ENCODE measurements at regions not wholly inside any gene's neighbourhood (a gene's known extent, or its start where the extent isn't known, plus 50 kb on each side); places are given as distances from the start of the nearest gene placed in this dataset.

DNA sequence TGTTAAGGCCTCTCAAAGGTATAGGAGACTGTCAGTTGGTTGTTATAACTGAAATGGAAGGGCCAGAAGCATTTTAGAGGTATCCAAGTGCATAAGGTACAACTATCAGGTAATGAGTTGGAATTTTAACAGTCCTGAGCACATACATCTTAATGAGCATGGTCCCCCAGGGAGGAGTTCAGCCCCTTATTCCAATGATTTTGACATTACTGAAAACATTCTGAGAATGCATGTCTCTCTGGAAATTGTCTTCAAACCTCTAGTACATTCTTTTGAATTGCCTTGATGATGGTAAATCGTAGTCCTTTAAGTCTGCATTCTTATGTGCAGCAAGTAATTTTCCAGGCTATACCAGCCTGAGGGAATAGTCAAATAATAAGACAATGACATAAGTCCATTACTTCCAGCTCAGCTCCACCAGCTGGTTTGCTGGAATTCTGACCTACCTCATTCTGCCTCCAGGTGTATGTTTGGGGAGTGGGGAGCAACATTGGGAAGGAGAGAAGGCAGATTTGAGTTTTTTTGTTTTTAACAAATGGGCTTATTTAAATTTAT, 239.2 kb downstream of the MSRB3 start:
- Histone ChIP-seq H3K36me3 (ENCODE audit: control insufficient read depth in 1 of 2, insufficient read depth in 2 of 2, low read length in 1 of 2) (no peaks in the 10 kb centered on the region), H3K27ac (ENCODE audit: low read depth in 1 of 2, low read length in 2 of 2) (no peak overlapping the region), H3K27me3 (ENCODE audit: control insufficient read depth in 1 of 2, insufficient read depth in 2 of 2, low read length in 1 of 2) (no peaks in the 10 kb centered on the region), H3K4me3 (ENCODE audit: low read length in 2 of 2) (no peak overlapping the region), H3K4me1 (ENCODE audit: control insufficient read depth in 1 of 2, insufficient read depth in 2 of 2, low read length in 2 of 2) (no peaks in the 10 kb centered on the region), H3K9me3 (ENCODE audit: control insufficient read depth, low read length) (peaks cover 1% of the 10 kb centered on the region)
- no peak for ATAC-seq (ENCODE audit: low FRiP score)
- intact Hi-C loops (cut with DNase I) = no loop called here
- DNase-seq = no peak
- WGBS, 2 donors = 98 to 99% methylated on average over 1 of the region's 1 CpG

DNA sequence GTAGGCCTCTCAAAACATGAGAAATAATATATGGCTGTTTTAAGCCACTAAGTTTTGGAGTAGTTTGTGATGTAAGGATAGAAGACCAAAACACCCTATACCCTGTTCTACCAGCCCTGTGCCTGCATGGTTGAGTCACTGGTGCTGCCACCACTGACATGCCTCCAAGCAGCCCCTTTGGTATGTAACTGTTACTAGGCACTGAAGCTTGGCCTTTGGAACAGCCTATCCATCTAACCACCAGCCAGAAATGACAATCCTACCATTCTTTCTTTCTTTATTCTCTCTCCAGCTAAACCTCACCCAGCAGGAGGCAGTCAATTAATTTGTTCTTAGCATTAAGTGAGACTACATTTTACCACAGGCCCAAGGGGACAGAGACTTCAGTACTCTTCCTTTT, 240.3 kb downstream of the MSRB3 start:
- no peaks in the 10 kb centered on the region for H3K27me3 ChIP-seq (ENCODE audit: control insufficient read depth in 1 of 2, insufficient read depth in 2 of 2, low read length in 1 of 2)
- H3K36me3 ChIP-seq (ENCODE audit: control insufficient read depth in 1 of 2, insufficient read depth in 2 of 2, low read length in 1 of 2) = no peaks in the 10 kb centered on the region
- H3K4me1 ChIP-seq (ENCODE audit: control insufficient read depth in 1 of 2, insufficient read depth in 2 of 2, low read length in 2 of 2) = no peaks in the 10 kb centered on the region
- peaks cover 1% of the 10 kb centered on the region for H3K9me3 ChIP-seq (ENCODE audit: control insufficient read depth, low read length)
- no peak overlapping the region for H3K27ac ChIP-seq (ENCODE audit: low read depth in 1 of 2, low read length in 2 of 2)
- ATAC-seq (ENCODE audit: low FRiP score) (no peak), DNase-seq (no peak)
- intact Hi-C loops (cut with DNase I) = no loop called here
- H3K4me3 ChIP-seq (ENCODE audit: low read length in 2 of 2) = no peak overlapping the region

DNA sequence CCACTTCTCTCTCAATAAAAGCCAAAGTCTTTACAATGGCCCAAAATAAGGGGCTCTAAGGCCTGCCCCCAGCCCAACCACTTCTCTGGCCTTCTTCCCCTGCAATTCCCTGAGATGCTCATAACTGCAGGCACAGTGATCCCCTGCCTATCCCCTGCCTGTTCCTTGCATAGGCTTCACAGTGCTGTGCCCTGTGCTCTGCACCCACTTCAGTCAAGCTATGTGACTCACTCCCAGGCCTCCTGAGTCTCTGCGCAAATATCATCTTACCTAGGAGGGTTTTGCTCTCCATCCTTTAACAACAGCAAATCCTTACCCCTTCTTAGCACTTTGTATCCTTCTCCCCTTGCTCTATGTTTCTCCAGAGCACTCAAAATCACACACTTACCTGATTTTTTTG, 242.2 kb downstream of the MSRB3 start:
- no peaks in the 10 kb centered on the region for H3K27me3 ChIP-seq (ENCODE audit: control insufficient read depth in 1 of 2, insufficient read depth in 2 of 2, low read length in 1 of 2)
- intact Hi-C loops (cut with DNase I) = no loop called here
- no peaks in the 10 kb centered on the region for H3K36me3 ChIP-seq (ENCODE audit: control insufficient read depth in 1 of 2, insufficient read depth in 2 of 2, low read length in 1 of 2)
- 100% methylated on average over 1 of the region's 1 CpG for WGBS, 2 donors
- H3K27ac ChIP-seq (ENCODE audit: low read depth in 1 of 2, low read length in 2 of 2) = no peak overlapping the region
- H3K4me1 ChIP-seq (ENCODE audit: control insufficient read depth in 1 of 2, insufficient read depth in 2 of 2, low read length in 2 of 2) = no peaks in the 10 kb centered on the region
- no peak overlapping the region for H3K4me3 ChIP-seq (ENCODE audit: low read length in 2 of 2)
- ATAC-seq (ENCODE audit: low FRiP score) = no peak
- peaks cover 1% of the 10 kb centered on the region for H3K9me3 ChIP-seq (ENCODE audit: control insufficient read depth, low read length)
- no peak for DNase-seq

DNA sequence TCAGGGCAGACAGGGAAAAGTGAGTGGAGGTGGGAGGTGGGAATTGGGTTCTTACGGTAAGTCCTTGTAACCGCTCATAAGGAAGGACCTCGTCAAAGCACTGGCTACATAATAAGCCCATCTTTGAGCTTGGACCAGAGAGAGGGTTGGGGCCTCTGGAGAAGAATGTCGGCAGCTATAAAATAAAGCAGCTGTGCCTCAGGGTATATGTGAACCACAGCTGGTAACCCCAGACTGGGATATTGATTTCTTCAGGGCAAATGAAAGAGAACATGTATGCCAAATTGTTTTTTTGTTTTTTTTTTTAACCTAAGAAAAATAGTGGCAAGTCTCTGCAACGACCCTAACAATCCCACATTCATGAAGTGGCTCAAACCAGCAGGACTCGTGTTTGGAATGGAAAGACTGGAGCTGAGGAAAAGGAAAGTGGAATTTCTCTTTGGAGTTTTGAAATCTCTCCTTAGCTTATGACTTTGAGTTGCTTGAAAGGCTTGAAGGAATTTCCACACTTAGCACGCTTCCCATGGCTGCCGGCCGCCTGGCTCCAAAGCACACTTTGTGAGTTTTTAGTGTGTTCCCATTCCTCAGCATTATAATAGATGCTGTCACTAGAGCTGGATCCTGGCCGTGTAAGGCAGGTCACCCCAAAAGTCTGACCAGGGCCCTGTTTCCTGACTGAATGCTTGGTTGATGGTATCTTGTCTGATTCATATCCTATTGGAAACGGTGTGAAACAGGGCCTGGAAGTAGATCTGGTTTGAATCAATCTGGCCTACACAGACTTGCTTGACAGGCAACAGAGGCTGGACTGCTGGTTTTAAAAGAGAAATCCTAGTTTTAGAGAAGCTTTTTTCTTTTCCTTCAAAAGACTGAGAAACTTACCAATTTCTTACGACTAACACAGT, 244.7 kb downstream of the MSRB3 start:
- intact Hi-C loops (cut with DNase I) = no loop called here
- Histone ChIP-seq H3K9me3 (ENCODE audit: control insufficient read depth, low read length) (peaks cover 3% of the 10 kb centered on the region), H3K27ac (ENCODE audit: low read depth in 1 of 2, low read length in 2 of 2) (no peak overlapping the region), H3K4me1 (ENCODE audit: control insufficient read depth in 1 of 2, insufficient read depth in 2 of 2, low read length in 2 of 2) (no peaks in the 10 kb centered on the region), H3K27me3 (ENCODE audit: control insufficient read depth in 1 of 2, insufficient read depth in 2 of 2, low read length in 1 of 2) (peaks cover 0 to 2% of the 10 kb centered on the region in 2 donors), H3K36me3 (ENCODE audit: control insufficient read depth in 1 of 2, insufficient read depth in 2 of 2, low read length in 1 of 2) (no peaks in the 10 kb centered on the region), H3K4me3 (ENCODE audit: low read length in 2 of 2) (no peak overlapping the region)
- WGBS, 2 donors = 86 to 88% methylated on average over 12 of the region's 12 CpGs
- ATAC-seq (ENCODE audit: low FRiP score) (no peak), DNase-seq (no peak)

DNA sequence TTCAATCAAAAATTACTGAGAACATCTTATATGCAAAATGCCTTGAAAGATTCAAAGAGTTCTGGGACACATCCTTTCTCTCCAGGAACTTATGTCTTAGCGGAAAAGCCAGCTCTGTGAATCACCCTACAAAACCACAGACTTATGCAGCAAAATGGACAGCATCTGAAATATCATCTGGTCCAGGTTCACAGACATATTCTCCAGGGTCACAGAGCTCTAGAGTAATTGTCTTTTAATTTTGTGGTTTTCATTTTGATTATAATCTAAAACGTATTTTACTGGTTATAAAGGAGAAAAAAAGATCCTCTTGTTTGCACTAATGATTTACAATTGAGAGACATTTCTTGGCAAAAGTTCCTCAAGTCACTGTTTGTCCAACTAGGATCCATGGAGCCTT, 246.2 kb downstream of the MSRB3 start:
- intact Hi-C loops (cut with DNase I) = no loop called here
- no peaks in the 10 kb centered on the region for H3K36me3 ChIP-seq (ENCODE audit: control insufficient read depth in 1 of 2, insufficient read depth in 2 of 2, low read length in 1 of 2)
- no peak overlapping the region for H3K27ac ChIP-seq (ENCODE audit: low read depth in 1 of 2, low read length in 2 of 2)
- 91 to 92% methylated on average over 2 of the region's 2 CpGs for WGBS, 2 donors
- peaks cover 3% of the 10 kb centered on the region for H3K9me3 ChIP-seq (ENCODE audit: control insufficient read depth, low read length)
- H3K27me3 ChIP-seq (ENCODE audit: control insufficient read depth in 1 of 2, insufficient read depth in 2 of 2, low read length in 1 of 2) = peaks cover 0 to 2% of the 10 kb centered on the region in 2 donors
- H3K4me3 ChIP-seq (ENCODE audit: low read length in 2 of 2) = no peak overlapping the region
- ATAC-seq (ENCODE audit: low FRiP score) (no peak), DNase-seq (no peak)
- H3K4me1 ChIP-seq (ENCODE audit: control insufficient read depth in 1 of 2, insufficient read depth in 2 of 2, low read length in 2 of 2) = no peaks in the 10 kb centered on the region

DNA sequence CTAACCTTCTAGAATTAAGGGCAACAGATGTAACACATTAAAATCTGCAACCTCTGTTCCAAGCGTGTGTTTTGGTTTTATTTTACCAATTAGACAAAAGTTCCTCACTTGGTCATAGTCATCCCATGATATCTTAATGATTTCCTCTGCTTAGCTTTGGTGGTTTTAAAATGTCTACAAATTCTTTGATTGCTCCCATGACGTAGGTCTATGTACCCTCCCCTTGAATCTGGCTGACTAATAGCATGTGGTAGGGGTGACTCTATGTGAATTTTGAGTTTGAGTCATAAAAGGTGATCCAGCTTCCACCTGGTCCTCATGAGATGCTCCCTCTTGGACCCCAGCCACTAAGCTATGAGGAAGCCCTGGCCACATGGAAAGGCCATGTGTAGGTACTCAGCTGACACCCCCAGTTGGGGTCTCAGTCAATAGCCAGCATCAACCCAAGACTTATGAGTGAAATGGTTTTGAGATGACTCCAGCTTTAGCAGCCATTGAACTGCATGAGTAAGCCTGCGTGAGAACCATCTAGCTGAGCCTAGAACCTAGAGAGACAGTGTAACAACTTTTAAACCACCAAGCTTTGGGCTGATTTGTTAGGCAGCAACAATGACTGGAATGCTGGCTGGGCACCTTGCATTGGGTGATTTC, 247.1 kb downstream of the MSRB3 start:
- Histone ChIP-seq H3K27ac (ENCODE audit: low read depth in 1 of 2, low read length in 2 of 2) (no peak overlapping the region), H3K4me3 (ENCODE audit: low read length in 2 of 2) (no peak overlapping the region), H3K9me3 (ENCODE audit: control insufficient read depth, low read length) (peaks cover 3% of the 10 kb centered on the region), H3K36me3 (ENCODE audit: control insufficient read depth in 1 of 2, insufficient read depth in 2 of 2, low read length in 1 of 2) (no peaks in the 10 kb centered on the region), H3K27me3 (ENCODE audit: control insufficient read depth in 1 of 2, insufficient read depth in 2 of 2, low read length in 1 of 2) (peaks cover 0 to 2% of the 10 kb centered on the region in 2 donors), H3K4me1 (ENCODE audit: control insufficient read depth in 1 of 2, insufficient read depth in 2 of 2, low read length in 2 of 2) (no peaks in the 10 kb centered on the region)
- intact Hi-C loops (cut with DNase I) = no loop called here
- 96% methylated on average over 3 of the region's 3 CpGs for WGBS, 2 donors
- DNase-seq = no peak
- no peak for ATAC-seq (ENCODE audit: low FRiP score)

DNA sequence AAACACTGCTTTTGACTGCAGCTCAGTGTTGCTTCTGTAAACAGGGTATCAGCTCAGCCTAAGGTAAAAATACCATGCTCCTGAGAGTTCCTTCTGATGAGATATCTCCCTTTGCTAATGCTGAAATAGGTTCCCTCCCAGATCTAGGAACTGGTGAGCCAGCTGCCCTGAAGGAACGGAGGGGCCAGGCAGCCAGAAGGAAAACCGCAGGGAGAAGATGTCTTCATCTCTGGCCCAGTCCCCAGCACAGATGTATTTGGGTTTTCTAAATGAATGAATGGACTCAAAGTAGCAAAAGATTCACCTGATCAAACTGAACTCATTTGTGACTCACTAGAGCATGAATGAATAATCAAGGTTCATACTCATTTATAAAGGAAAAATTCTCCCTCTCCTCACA, 247.8 kb downstream of the MSRB3 start:
- no peak for ATAC-seq (ENCODE audit: low FRiP score)
- 94 to 97% methylated on average over 2 of the region's 2 CpGs for WGBS, 2 donors
- H3K9me3 ChIP-seq (ENCODE audit: control insufficient read depth, low read length) = peaks cover 3% of the 10 kb centered on the region
- H3K4me1 ChIP-seq (ENCODE audit: control insufficient read depth in 1 of 2, insufficient read depth in 2 of 2, low read length in 2 of 2) = no peaks in the 10 kb centered on the region
- H3K36me3 ChIP-seq (ENCODE audit: control insufficient read depth in 1 of 2, insufficient read depth in 2 of 2, low read length in 1 of 2) = no peaks in the 10 kb centered on the region
- no peak overlapping the region for H3K4me3 ChIP-seq (ENCODE audit: low read length in 2 of 2)
- intact Hi-C loops (cut with DNase I) = no loop called here
- no peak overlapping the region for H3K27ac ChIP-seq (ENCODE audit: low read depth in 1 of 2, low read length in 2 of 2)
- DNase-seq = no peak
- peaks cover 0 to 2% of the 10 kb centered on the region in 2 donors for H3K27me3 ChIP-seq (ENCODE audit: control insufficient read depth in 1 of 2, insufficient read depth in 2 of 2, low read length in 1 of 2)

DNA sequence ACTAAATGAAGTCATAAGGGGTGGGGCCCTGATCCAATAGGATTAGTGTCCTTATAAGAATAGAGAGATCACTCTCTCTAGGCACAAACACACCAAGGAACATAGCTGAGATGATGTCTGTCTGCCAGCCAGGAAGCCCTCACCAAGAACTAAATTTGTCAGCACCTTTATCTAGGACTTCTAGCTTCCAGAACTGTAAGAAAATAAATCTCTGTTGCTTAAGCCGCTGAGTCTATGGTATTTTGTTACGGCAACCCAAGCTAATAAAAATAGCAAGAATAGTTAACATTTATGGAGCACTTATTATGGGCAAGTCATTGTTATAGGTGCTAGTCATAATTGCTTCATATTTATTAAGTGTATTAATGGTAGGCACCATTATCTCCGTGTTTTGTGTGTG, 249.6 kb downstream of the MSRB3 start:
- Histone ChIP-seq H3K4me3 (ENCODE audit: low read length in 2 of 2) (no peak overlapping the region), H3K27me3 (ENCODE audit: control insufficient read depth in 1 of 2, insufficient read depth in 2 of 2, low read length in 1 of 2) (peaks cover 0 to 2% of the 10 kb centered on the region in 2 donors), H3K9me3 (ENCODE audit: control insufficient read depth, low read length) (peaks cover 3% of the 10 kb centered on the region), H3K36me3 (ENCODE audit: control insufficient read depth in 1 of 2, insufficient read depth in 2 of 2, low read length in 1 of 2) (no peaks in the 10 kb centered on the region), H3K27ac (ENCODE audit: low read depth in 1 of 2, low read length in 2 of 2) (no peak overlapping the region), H3K4me1 (ENCODE audit: control insufficient read depth in 1 of 2, insufficient read depth in 2 of 2, low read length in 2 of 2) (no peaks in the 10 kb centered on the region)
- 67 to 76% methylated on average over 3 of the region's 3 CpGs for WGBS, 2 donors
- DNase-seq (no peak), ATAC-seq (ENCODE audit: low FRiP score) (no peak)
- intact Hi-C loops (cut with DNase I) = no loop called here

DNA sequence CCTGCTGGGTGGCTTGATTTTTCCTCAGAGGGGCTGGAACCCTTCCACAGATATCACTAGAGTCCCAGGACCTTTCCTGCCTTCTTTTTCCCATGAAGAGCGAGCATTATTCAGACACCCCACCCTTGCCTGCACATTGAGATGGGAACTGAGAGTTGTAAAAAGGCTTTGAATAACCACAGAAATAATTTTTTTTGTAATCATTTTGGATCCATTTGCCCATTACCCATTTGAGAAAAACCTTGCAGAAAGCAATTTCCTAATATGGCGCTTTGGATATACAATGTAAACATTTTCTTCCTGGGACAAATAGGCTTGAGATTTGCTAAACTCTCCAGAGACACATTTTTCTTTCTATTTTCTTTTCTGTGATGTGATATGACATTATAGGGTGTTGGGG, 250.6 kb downstream of the MSRB3 start:
- intact Hi-C loops (cut with DNase I) = no loop called here
- no peaks in the 10 kb centered on the region for H3K4me1 ChIP-seq (ENCODE audit: control insufficient read depth in 1 of 2, insufficient read depth in 2 of 2, low read length in 2 of 2)
- DNase-seq (no peak), ATAC-seq (ENCODE audit: low FRiP score) (no peak)
- peaks cover 3% of the 10 kb centered on the region for H3K9me3 ChIP-seq (ENCODE audit: control insufficient read depth, low read length)
- no peak overlapping the region for H3K27ac ChIP-seq (ENCODE audit: low read depth in 1 of 2, low read length in 2 of 2)
- 94 to 97% methylated on average over 2 of the region's 2 CpGs for WGBS, 2 donors
- no peaks in the 10 kb centered on the region for H3K36me3 ChIP-seq (ENCODE audit: control insufficient read depth in 1 of 2, insufficient read depth in 2 of 2, low read length in 1 of 2)
- H3K27me3 ChIP-seq (ENCODE audit: control insufficient read depth in 1 of 2, insufficient read depth in 2 of 2, low read length in 1 of 2) = peaks cover 0 to 2% of the 10 kb centered on the region in 2 donors
- no peak overlapping the region for H3K4me3 ChIP-seq (ENCODE audit: low read length in 2 of 2)
